ENCODE measurements at regions not wholly inside any gene's neighbourhood (a gene's known extent, or its start where the extent isn't known, plus 50 kb on each side); places are given as distances from the start of the nearest gene placed in this dataset.

DNA sequence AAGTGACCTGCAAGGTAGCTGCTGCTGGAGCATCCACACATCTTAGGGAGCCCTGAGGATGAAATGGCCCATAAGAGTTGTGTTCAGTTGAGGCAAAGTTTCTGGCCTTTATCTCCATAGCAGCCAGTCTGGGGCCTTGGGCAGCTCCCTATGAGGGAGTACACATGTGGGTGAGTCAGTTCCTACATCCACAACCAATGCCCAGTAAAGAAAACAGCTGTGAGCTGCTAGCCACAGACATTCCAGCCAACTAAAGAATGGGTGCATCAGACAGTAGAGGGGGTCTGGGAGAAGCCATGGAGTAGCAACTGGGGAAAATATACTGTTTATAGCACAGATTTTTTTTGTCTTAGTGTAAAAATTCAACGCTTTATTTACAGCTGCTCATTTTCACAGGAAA is 720.7 kb downstream of the TLE1 start:
- no peaks in the 10 kb centered on the region for H4K20me1 ChIP-seq (ENCODE audit: low read depth, low read length)
- no peaks in the 10 kb centered on the region for H3K79me2 ChIP-seq (ENCODE audit: insufficient read depth, low read length)
- H3K27me3 ChIP-seq (ENCODE audit: low read length), result no peaks in the 10 kb centered on the region
- no peak overlapping the region for H3K9ac ChIP-seq (ENCODE audit: low read length)
- H3K9me2 ChIP-seq (replicated peaks; ENCODE audit: insufficient read depth, low read length), result no peaks in the 10 kb centered on the region
- H3K9me3 ChIP-seq (ENCODE audit: insufficient read depth, low read length), result no peaks in the 10 kb centered on the region
- no peak overlapping the region for H3K4me3 ChIP-seq (ENCODE audit: insufficient read depth, low read length, poor library complexity, severe bottlenecking)
- H3K27ac ChIP-seq (ENCODE audit: low read depth, low read length), result no peak overlapping the region
- no peaks in the 10 kb centered on the region for H3K36me3 ChIP-seq (ENCODE audit: low read length)
- H3F3A ChIP-seq (ENCODE audit: insufficient read depth), result no peaks in the 10 kb centered on the region
- no peak for TF ChIP-seq EZH2phosphoT487 (conservative IDR thresholded peaks at IDR 0.05; ENCODE audit: low read length)
- TF ChIP-seq, protein P1, sequence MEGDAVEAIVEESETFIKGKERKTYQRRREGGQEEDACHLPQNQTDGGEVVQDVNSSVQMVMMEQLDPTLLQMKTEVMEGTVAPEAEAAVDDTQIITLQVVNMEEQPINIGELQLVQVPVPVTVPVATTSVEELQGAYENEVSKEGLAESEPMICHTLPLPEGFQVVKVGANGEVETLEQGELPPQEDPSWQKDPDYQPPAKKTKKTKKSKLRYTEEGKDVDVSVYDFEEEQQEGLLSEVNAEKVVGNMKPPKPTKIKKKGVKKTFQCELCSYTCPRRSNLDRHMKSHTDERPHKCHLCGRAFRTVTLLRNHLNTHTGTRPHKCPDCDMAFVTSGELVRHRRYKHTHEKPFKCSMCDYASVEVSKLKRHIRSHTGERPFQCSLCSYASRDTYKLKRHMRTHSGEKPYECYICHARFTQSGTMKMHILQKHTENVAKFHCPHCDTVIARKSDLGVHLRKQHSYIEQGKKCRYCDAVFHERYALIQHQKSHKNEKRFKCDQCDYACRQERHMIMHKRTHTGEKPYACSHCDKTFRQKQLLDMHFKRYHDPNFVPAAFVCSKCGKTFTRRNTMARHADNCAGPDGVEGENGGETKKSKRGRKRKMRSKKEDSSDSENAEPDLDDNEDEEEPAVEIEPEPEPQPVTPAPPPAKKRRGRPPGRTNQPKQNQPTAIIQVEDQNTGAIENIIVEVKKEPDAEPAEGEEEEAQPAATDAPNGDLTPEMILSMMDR (IDR thresholded peaks at IDR 0.05; ENCODE audit: insufficient read depth, low read length, poor library complexity, severe bottlenecking), result no peak
- no peak overlapping the region for H2AFZ ChIP-seq (ENCODE audit: low read depth, low read length, severe bottlenecking)
- H3K4me2 ChIP-seq (ENCODE audit: low read depth, low read length, poor library complexity, severe bottlenecking), result no peak overlapping the region

DNA sequence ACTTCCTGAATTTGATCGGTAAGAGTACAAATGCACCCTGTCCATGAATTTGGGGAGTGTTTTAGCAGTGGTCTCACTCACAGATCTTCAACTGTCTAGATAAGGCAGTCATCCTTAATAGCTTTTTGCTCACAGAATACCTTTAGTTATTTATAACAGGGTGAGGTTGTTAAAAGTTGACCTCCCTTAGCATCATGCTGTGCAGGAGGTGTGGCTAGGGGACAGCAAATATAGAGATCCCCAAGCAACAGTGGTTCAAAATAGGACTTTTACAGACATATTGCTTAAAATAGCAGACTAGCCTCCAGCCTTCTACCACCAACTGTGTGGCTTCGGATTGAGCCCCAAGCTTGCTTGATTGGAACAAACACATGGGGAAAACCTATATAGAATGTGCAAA is 724.4 kb downstream of the TLE1 start:
- no peak overlapping the region for H2AFZ ChIP-seq (ENCODE audit: low read depth, low read length, severe bottlenecking)
- TF ChIP-seq, protein P1 (IDR thresholded peaks at IDR 0.05; ENCODE audit: insufficient read depth, low read length, poor library complexity, severe bottlenecking), result no peak
- TF ChIP-seq EZH2phosphoT487 (conservative IDR thresholded peaks at IDR 0.05; ENCODE audit: low read length), result no peak
- H3K9me2 ChIP-seq (replicated peaks; ENCODE audit: insufficient read depth, low read length), result no peaks in the 10 kb centered on the region
- H4K20me1 ChIP-seq (ENCODE audit: low read depth, low read length), result no peaks in the 10 kb centered on the region
- no peak overlapping the region for H3K27ac ChIP-seq (ENCODE audit: low read depth, low read length)
- H3K9me3 ChIP-seq (ENCODE audit: insufficient read depth, low read length), result no peaks in the 10 kb centered on the region
- H3F3A ChIP-seq (ENCODE audit: insufficient read depth), result no peaks in the 10 kb centered on the region
- H3K4me3 ChIP-seq (ENCODE audit: insufficient read depth, low read length, poor library complexity, severe bottlenecking), result no peak overlapping the region
- H3K36me3 ChIP-seq (ENCODE audit: low read length), result no peaks in the 10 kb centered on the region
- H3K4me2 ChIP-seq (ENCODE audit: low read depth, low read length, poor library complexity, severe bottlenecking), result no peak overlapping the region
- no peaks in the 10 kb centered on the region for H3K27me3 ChIP-seq (ENCODE audit: low read length)
- no peaks in the 10 kb centered on the region for H3K79me2 ChIP-seq (ENCODE audit: insufficient read depth, low read length)
- no peak overlapping the region for H3K9ac ChIP-seq (ENCODE audit: low read length)

DNA sequence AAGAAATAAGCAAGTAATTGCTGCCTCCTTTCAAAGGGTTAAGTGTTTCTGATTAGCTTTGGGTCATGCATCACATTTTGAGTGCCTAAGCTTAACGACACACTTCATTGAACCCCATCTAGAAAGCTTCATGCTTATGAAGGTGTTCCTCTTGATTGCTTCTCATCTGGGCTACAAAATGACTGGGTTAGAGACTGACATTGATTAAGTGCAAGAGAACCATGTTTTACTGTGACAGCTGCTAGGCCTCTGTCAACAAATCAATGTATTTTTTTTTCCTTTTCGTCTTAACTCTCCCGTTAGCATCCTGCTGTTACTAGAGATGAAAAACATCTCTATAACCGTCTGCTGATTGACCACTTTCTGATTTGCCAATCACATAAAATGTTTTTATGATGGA is 725.0 kb downstream of the TLE1 start:
- no peak overlapping the region for H3K4me2 ChIP-seq (ENCODE audit: low read depth, low read length, poor library complexity, severe bottlenecking)
- no peak for TF ChIP-seq EZH2phosphoT487 (conservative IDR thresholded peaks at IDR 0.05; ENCODE audit: low read length)
- TF ChIP-seq, protein P1 (IDR thresholded peaks at IDR 0.05; ENCODE audit: insufficient read depth, low read length, poor library complexity, severe bottlenecking), result no peak
- no peaks in the 10 kb centered on the region for H4K20me1 ChIP-seq (ENCODE audit: low read depth, low read length)
- H3K4me3 ChIP-seq (ENCODE audit: insufficient read depth, low read length, poor library complexity, severe bottlenecking), result no peak overlapping the region
- H3K9me3 ChIP-seq (ENCODE audit: insufficient read depth, low read length), result no peaks in the 10 kb centered on the region
- H3F3A ChIP-seq (ENCODE audit: insufficient read depth), result no peaks in the 10 kb centered on the region
- H3K36me3 ChIP-seq (ENCODE audit: low read length), result no peaks in the 10 kb centered on the region
- H3K27ac ChIP-seq (ENCODE audit: low read depth, low read length), result no peak overlapping the region
- no peak overlapping the region for H2AFZ ChIP-seq (ENCODE audit: low read depth, low read length, severe bottlenecking)
- H3K27me3 ChIP-seq (ENCODE audit: low read length), result no peaks in the 10 kb centered on the region
- no peaks in the 10 kb centered on the region for H3K79me2 ChIP-seq (ENCODE audit: insufficient read depth, low read length)
- H3K9ac ChIP-seq (ENCODE audit: low read length), result no peak overlapping the region
- no peaks in the 10 kb centered on the region for H3K9me2 ChIP-seq (replicated peaks; ENCODE audit: insufficient read depth, low read length)
